ENCODE measurements at regions not wholly inside any gene's neighbourhood (a gene's known extent, or its start where the extent isn't known, plus 50 kb on each side); places are given as distances from the start of the nearest gene placed in this dataset.

DNA sequence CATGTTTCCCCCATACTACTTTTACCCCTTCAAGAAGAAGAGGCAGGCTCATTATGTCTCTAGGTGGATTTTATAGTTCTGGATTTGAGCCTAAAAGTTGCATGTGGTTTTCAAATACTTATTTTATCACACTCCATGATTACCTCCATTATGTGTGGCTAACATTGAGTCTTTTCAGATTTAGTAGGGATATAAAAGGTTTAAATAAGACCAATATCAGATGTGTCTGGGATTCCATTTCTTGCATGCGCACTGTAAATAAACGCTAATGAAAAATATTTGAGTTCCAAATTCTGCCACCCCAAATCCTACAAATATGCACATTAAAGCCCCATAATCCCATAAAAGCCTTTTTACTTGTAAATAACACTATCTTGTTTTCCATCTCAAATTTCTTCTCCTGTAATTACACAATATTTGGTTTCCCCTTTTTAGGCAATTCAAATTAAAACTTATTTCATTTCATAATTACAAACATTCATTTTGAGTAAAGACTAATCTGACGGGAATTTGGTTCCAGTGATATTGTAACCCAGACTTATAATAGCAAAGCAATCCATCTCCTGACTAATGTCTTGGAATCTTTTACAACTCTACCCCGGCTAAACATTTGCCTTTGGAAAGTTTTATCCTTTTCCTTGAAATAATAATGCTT, 600.0 kb downstream of the SLC4A3 start:
- no peak for DNase-seq

DNA sequence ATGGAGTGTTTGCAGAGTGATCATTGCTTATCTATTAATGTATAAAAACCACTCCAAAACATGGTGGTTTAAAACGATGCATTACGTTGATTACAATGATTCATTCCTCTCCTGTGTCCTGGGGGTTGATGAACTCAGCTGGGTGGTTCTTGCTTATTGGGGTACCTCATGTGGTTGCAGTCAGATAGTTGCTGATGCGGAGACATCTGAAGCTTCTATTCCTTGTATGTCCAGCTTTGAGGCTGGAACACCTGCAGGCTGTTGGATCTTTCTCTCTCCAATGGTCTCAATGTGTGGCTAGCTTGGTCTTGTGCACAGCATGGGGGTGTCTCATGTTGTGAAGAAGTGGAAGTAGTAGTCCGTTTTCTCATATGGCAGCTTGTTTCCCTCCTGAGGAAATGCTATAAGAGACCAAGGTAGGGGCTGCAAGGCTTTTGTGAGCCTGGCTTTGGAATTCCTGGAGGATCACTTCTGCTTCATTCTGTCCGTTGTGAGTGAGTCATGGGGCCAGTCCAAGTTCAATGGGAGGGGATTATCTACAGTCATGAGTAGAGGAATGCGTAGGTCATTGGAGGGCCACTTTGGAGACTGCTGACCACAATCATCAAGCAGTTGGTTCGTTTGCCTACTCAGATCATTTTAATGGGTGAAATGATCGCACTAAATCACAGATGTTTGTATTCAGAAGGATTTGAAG, 601.0 kb downstream of the SLC4A3 start:
- DNase-seq, result no peak

DNA sequence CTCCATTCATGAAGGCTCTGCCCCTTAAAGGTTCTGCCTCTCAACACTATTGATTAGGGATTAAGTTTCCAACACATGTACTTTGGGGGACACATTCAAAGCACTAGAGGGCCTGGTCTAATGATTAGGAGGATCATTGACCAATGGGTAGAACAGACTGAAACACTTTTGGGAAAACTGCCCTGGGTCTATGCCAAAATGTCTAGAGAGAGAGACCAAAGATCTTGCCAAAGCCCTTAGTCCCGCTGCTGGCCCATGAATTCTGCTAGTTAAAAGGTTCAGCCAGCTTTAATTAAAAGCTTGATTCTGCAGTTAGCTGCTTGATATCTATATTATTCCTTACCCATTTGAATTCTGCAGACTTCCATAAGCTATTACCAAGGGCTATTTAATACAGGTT, 613.2 kb downstream of the SLC4A3 start:
- DNase-seq, result no peak

DNA sequence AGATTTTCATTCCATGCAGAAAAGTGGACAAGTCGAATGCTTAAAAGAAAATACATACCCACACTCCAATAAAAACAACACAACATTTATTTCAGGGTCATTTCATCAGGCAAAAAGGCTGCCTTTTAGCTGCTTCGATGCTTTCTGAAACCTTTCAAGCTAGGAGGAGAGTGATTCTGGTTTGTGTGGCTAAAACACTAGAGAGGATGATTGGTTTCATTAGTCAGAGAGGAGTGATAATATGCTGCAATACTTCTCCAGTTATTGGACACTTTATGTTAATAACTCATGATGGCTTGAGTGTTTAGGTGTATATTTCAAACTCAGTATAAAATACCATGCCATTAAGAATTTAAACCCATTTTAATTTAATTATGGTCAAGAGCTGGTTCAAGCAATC, 614.0 kb downstream of the SLC4A3 start:
- no peak for DNase-seq

GRCh38 chr2:220243571-220243970, 616.1 kb downstream of the SLC4A3 start:
- no peak for DNase-seq

GRCh38 chr2:220246386-220246785, 619.0 kb downstream of the SLC4A3 start:
- no peak for DNase-seq

DNA sequence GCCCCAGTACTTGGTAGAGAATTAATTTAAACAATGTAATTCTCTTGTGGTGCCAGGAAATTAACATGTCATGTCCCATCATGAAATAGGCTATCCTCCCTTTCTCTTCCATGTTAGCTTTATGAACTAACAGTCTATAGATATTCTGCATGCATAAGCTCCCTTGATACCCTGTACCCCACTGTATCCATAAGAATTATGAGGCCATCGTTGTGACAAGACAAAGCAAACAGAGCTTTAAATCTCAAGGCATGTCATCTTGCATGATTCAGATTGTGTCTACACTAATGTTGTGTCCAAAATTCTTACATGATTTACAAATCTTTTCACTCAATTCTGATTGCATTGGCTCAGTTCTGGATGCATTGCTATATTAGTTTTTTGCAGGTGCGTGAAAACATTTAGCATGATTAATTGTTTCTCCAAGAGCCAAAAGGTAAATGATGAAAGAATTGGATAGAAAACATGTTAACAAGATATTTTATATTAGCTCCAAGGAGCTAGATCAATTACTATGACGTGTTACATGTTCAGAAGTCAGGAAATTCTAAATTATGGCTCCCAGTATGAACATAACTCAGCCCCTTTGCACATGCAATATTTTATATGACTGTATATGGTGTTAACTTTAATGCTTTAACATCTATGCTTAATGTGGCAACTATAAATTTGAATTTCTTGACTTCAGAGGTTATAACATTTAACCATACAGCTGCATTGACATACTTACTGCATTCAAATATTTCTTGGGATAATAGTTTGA, 620.3 kb downstream of the SLC4A3 start:
- no peak for DNase-seq

DNA sequence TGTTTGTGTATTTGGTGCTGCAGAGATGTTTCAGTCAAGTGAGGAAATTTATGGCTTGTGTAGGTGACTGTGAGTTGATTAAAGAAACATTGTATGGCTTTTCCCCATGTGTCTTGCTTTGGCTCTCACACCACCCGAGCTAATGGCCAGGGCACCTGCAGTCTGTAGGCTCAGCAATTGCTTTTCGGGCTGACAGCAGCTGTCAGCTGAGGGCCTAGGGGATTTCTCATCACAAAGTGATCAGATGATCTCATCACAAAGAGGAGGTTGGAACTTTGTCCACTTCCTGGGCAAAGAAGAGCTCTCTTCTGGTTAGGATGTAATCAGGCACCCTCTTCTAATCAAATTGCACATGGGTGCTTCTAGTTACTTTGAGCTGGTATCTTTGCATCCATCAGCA, 632.2 kb downstream of the SLC4A3 start:
- no peak for DNase-seq

DNA sequence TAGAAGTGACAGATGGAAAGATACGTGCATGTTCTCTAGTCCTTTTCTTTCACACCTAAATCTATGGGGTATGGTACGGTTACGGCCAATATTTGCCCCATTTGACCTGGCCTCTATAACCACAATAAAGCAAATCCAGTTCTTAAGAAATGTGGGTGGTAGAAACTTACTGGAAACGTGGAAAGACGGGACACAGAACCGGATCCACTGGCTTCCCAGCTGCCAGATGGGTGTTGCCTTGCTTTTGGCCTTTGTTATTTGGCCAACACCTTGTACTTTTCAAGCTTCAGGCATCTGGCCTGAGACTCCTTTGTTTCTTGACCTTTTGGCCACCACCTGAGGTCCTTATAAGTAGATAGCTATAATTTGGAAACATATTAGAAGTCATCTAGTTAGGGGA, 635.9 kb downstream of the SLC4A3 start:
- DNase-seq, result no peak

DNA sequence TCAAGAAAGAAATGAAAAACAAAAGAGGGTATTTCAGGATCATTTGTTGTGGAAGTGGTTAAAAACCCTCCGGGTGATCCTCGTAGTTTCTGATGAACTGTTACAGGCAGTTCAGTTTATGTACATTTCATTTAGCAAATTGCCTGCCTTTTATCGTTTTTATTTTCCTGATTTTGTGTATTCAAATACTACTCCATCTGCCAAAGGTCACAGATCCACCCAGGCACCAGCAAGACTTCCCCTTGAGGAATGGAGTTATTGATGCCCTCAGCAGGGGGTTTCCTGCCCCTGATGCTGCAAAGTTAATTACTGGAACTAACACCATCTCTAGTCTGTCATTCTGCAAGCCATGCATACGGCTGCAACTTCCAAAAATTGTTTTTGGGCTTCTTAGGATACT, 641.9 kb downstream of the SLC4A3 start:
- DNase-seq, result no peak

- no peak for DNase-seq
Measured at GRCh38 chr2:220270481-220271070, 643.1 kb downstream of the SLC4A3 start.

- no peak for DNase-seq
Measured at GRCh38 chr2:220272656-220273055, 645.2 kb downstream of the SLC4A3 start.

GRCh38 chr2:220273082-220273481, 645.7 kb downstream of the SLC4A3 start:
- DNase-seq, result no peak

DNA sequence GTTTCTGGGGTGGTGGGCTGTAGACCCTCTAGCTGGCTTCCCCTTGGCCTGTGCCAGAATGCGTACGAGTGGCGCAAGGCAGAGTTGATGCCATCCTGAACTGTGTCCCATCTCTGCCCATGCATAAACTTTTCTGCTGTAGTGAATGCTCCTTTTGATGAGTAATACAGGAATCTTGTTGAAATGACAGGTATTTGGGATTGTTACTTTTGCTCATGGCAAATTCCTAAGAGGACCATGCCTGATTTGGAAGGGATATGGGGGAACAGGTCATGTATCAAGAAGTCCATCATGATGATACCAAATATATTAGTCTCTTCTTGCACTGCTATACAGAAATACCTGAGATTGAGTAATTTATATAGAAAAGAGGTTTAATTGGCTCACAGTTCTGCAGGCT, 648.0 kb downstream of the SLC4A3 start:
- no peak for DNase-seq

GRCh38 chr2:220276741-220277444, 649.5 kb downstream of the SLC4A3 start:
- no peak for DNase-seq

DNA sequence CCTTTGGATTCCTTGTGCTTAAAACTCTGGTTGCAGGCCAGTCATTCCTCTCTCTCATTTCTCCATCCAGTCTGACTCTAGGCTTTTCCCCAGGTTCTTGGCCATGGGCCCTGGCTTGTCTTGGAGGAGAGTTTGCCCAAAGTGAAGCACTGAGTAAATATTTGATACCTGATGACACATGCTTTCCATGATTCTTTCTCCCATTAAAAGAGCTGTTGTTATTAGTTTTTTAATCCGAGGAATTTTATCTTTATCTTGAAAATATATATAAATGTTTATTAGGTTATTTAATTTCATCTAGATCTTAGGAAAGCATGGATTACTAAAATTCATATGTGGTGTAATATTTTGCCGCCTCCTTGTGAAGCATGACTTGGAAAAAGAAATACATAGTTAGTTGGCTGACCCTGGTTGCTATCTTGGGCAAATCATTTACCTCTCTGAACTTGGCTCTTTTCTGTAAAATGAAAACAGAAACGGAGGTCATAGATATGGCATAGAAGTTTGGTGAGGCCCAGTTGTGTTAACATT, 650.1 kb downstream of the SLC4A3 start:
- DNase-seq, result no peak

GRCh38 chr2:220278022-220278421, 650.6 kb downstream of the SLC4A3 start:
- no peak for DNase-seq

GRCh38 chr2:220279372-220279771, 651.9 kb downstream of the SLC4A3 start:
- no peak for DNase-seq

DNA sequence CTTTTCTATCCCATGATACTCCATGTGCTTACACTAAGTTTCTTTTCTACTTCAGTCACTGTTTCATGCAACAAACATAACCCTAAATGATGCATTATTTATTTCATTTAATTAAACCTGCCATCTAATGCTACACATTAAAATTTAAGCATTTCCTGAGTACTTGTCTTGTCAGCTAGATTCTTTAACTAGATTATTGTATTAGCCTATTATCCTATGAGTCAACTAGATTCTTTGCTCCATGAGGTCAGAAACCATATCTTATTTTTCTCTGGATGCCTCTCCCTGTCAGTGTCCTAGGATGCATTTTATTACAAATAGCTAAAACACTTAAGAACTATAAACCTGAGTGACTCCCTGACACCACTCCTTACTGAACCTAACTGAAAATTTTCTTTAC, 652.4 kb downstream of the SLC4A3 start:
- DNase-seq, result no peak

GRCh38 chr2:220280736-220281135, 653.3 kb downstream of the SLC4A3 start:
- no peak for DNase-seq

DNA sequence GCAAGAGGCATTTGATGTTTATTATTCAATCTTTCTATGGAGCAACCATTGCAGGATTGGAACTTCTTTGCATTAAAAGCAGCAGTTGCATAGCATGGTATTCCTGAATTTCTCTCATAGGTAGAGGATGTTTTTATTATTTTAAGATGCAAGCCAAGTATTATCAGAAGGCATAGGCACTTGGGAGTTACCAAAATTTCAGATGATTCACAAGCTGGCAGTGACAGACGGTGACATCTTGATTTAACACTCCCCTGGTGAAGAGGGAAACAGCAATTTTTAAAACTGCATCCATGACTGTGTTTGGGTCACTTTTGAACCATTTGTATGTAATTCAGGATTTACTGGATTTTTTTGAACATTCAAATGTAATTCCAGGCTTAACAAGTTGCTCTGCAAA, 654.3 kb downstream of the SLC4A3 start:
- DNase-seq, result no peak

- no peak for DNase-seq
Measured at GRCh38 chr2:220282236-220282635, 654.8 kb downstream of the SLC4A3 start.

- DNase-seq, result no peak
Measured at GRCh38 chr2:220293966-220294365, 666.5 kb downstream of the SLC4A3 start.

Data from inflammatory macrophage (primary cell).